GM18951 (cell line): ENCODE measurements at regions not wholly inside any gene's neighbourhood (a gene's known extent, or its start where the extent isn't known, plus 50 kb on each side); places are given as distances from the start of the nearest gene placed in this dataset.

Experiments used
- POLR2A ChIP-seq: IDR thresholded peaks from 4 replicates; pipeline ENCODE4 v1.6.1; 2011; ENCODE audit warnings: mild to moderate bottlenecking; ENCODE audit not compliant: insufficient read length, insufficient read depth; ENCODE audit errors: extremely low read depth
- in situ Hi-C: fragments of 300-500 bp; cut with MboI; formaldehyde crosslinking; loops from one replicate; pipeline ENCODE4 v1.12.0; 2022; ENCODE audit warnings: low sequenced_read_pairs, mixed read lengths, inconsistent platforms; ENCODE audit not compliant: unreplicated experiment

DNA sequence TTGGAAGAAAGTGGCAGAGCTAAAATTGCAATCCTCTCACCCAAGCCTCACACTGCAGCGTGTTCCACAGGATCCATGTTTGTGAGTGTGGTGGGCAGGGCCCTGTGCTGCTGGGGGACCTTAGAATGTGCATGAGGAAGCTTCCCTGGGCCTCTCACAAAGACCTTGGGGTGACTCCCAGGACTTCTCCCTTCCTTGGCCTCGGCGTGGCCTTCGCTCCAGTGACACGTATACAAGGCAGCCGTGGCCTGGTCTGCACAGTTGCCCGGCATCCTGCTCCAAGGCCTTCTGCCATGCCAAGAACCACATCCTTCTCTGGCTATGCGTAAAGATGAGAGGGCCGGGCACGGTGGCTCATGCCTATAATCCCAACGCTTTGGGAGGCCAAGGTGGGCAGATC is 196.4 kb downstream of the UACA start:
- in situ Hi-C loops: no loop called here

DNA sequence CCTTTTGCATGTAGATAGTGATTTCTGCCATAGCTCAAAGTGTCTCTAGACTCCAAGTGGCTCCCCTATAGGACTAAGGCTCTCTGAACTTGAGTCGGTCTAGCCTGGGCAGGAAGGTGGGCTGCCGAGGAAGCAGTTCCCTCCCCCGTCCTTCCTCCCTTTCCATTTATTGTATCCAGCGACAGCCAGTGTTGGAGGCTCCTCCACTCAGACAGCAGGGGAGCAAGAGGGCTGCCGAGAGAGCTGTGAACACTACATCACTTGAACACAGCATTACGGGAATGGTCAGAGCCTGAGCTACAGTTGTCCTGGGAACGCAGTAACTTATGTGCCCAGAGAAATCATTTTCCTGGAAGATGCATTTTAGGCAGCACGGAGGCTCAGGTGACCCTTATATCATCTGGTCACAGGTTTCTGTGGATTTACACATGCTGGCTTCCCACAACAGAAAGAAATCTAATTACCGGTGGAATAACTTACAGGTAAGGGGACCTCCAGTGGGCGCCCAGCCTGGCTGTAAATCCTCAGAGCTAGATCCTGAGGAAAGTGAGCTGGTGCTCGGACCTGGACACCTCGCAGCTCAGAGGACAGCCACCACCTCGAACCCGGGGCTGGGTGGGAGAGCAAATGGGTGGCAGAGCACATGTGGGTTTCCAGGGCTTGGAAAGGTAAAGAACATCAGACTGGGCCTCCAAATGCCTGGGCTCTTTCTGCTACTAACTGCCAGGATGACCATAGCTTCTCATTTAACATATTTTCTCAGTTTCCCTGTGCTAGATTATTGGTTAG is 197.1 kb downstream of the UACA start:
- no peak for TF ChIP-seq POLR2A
- in situ Hi-C loops: no loop called here

More for the DNA sequence above, 196.4 kb downstream of the UACA start:
- no peak for TF ChIP-seq POLR2A

- no peak for TF ChIP-seq POLR2A
- in situ Hi-C loops: no loop called here
Observed at GRCh38 chr15:70563561-70564095, 199.7 kb downstream of the UACA start.

- no peak for TF ChIP-seq POLR2A
- in situ Hi-C loops: no loop called here
Observed at GRCh38 chr15:70562906-70563305, 200.5 kb downstream of the UACA start.

DNA sequence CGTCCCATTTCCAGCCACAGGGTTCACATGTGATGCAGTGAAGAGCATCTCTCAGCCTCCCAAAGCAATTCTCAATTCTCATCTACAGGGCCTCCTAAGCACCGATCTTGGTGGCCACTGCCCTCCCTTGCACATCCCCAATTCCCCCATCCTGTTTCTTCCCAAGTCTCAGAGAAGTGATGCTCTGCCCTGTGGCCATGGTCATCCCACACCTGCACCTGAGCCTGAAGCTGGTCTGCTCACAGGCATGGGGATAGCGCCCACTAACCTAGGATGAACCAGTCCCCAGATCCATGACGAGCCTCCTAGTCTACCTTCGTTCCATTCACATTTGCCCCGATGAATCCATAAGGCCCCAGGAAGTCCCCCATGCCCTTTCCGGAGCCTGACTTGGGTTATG is 201.5 kb downstream of the UACA start:
- in situ Hi-C loops: no loop called here
- TF ChIP-seq POLR2A: no peak

GRCh38 chr15:70560617-70561328 is 202.6 kb downstream of the UACA start:
- no peak for TF ChIP-seq POLR2A
- in situ Hi-C loops: no loop called here

GRCh38 chr15:70559265-70560239 is 203.8 kb downstream of the UACA start:
- in situ Hi-C loops: no loop called here

GRCh38 chr15:70558406-70559264 is 204.7 kb downstream of the UACA start:
- in situ Hi-C loops: no loop called here
- no peak for TF ChIP-seq POLR2A

More at GRCh38 chr15:70559265-70560239, 203.8 kb downstream of the UACA start:
- TF ChIP-seq POLR2A: no peak

DNA sequence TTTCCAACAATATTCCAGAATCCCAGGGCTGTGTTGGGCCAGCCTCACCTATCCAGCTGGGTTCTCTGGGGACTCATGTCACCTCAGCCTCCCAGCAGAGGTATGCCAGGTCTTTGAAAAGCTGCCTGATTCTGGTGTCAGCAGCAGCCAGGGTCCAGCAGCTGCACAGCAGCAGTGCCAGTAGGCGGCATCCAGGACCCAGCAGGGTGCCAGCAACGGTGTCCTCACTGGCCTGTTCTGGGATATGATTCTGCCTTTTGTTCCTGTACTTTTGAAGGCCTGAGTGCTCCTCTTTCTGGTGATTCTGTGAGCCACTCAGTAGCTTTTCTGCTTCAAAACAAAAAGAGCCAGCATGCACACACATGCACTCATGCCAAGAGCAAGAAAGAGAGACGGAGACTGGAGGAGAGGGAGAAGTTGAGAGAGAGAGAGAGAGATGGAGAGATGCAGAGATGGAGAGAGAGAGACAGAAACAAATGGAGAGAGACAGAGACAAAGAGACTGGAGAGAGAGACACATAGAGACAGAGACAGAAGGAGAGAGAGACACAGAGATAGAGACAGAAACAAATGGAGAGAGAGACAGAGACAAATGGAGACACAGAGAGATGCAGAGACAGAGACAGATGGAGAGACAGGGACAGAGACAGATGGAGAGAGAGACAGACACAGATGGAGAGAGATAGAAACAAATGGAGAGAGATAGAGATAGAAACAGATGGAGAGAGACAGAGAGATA is 205.7 kb downstream of the UACA start:
- no peak for TF ChIP-seq POLR2A

GRCh38 chr15:70556779-70557178 is 206.6 kb downstream of the UACA start:
- no peak for TF ChIP-seq POLR2A
- in situ Hi-C loops: no loop called here

More for the DNA sequence above, 205.7 kb downstream of the UACA start:
- in situ Hi-C loops: no loop called here

DNA sequence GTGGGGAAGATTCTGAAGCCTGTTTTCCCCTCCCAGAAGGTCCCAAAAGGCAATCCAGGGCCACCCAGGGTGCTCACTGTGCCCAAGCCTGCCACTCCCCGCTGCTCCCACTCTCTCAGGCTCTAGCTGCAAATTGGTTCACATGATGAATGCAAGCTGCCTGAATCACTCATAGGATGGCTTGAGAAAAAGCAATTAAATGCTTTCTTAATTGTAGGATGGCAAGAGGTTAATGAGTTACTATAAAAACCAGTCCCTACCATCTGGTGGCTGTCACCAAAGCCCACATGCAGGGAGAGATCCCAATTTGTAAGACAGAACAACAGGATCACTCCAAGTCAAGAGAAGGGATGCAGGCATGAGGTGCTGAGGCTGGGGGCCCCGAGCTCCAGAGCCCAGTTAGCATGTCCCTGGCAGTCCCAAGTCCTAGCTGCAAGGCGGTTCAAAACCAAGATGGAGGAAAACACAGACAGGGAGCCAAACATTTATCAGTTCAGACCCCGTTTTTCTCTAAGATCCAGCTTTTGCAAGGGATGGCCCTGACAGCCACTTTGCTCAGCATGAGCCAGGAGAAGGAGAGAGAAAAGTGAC is 207.1 kb downstream of the UACA start:
- no peak for TF ChIP-seq POLR2A
- in situ Hi-C loops: no loop called here
